HEK293 (cell line): ENCODE measurements at regions not wholly inside any gene's neighbourhood (a gene's known extent, or its start where the extent isn't known, plus 50 kb on each side); places are given as distances from the start of the nearest gene placed in this dataset.

Experiments used
- TRIM28 ChIP-seq: IDR thresholded peaks from 2 replicates; pipeline ENCODE4 v1.6.1; 2011; ENCODE audit warnings: low read length, control low read depth, borderline replicate concordance
- YY1 ChIP-seq: fragments of 450-650 bp; formaldehyde crosslinking; IDR thresholded peaks from 2 replicates; pipeline ENCODE4 v1.5.1; 2018; ENCODE audit warnings: missing biosample characterization, missing genetic modification characterization
- ZBTB21 ChIP-seq: fragments of 450-650 bp; formaldehyde crosslinking; IDR thresholded peaks from 2 replicates; pipeline ENCODE4 v1.5.1; 2017; ENCODE audit warnings: missing biosample characterization, missing genetic modification characterization
- ZNF133 ChIP-seq: fragments of 450-650 bp; formaldehyde crosslinking; IDR thresholded peaks from 2 replicates; pipeline ENCODE4 v1.5.1; 2016; ENCODE audit warnings: missing biosample characterization, missing genetic modification characterization
- ZNF600 ChIP-seq: fragments of 450-650 bp; formaldehyde crosslinking; IDR thresholded peaks from 2 replicates; pipeline ENCODE4 v1.5.1; 2016; ENCODE audit warnings: missing biosample characterization, missing genetic modification characterization
- ZNF626 ChIP-seq: fragments of 450-650 bp; sonication (Bioruptor Pico); formaldehyde crosslinking; IDR thresholded peaks from 2 replicates; pipeline ENCODE4 v1.5.1; 2018; ENCODE audit warnings: missing biosample characterization, missing genetic modification characterization, inconsistent platforms
- ZNF629 ChIP-seq: fragments of 450-650 bp; formaldehyde crosslinking; IDR thresholded peaks from 2 replicates; pipeline ENCODE4 v1.5.1; 2017; ENCODE audit warnings: missing biosample characterization, missing genetic modification characterization
- ZNF792 ChIP-seq: fragments of 450-650 bp; formaldehyde crosslinking; IDR thresholded peaks from 2 replicates; pipeline ENCODE4 v1.5.1; 2016; ENCODE audit warnings: missing biosample characterization, missing genetic modification characterization
- TF ChIP-seq, protein P1 (sequence below): fragments of 450-650 bp; formaldehyde crosslinking; IDR thresholded peaks from 2 replicates; pipeline ENCODE4 v1.5.1; 2016; ENCODE audit warnings: missing biosample characterization, missing genetic modification characterization
- TF ChIP-seq, protein P2 (sequence below): fragments of 450-650 bp; formaldehyde crosslinking; IDR thresholded peaks from 2 replicates; pipeline ENCODE4 v1.5.1; 2016; ENCODE audit warnings: missing biosample characterization, missing genetic modification characterization

GRCh38 chr7:20279979-20280378 is 50.7 kb upstream of the ITGB8 start:
- TF ChIP-seq, protein P1, sequence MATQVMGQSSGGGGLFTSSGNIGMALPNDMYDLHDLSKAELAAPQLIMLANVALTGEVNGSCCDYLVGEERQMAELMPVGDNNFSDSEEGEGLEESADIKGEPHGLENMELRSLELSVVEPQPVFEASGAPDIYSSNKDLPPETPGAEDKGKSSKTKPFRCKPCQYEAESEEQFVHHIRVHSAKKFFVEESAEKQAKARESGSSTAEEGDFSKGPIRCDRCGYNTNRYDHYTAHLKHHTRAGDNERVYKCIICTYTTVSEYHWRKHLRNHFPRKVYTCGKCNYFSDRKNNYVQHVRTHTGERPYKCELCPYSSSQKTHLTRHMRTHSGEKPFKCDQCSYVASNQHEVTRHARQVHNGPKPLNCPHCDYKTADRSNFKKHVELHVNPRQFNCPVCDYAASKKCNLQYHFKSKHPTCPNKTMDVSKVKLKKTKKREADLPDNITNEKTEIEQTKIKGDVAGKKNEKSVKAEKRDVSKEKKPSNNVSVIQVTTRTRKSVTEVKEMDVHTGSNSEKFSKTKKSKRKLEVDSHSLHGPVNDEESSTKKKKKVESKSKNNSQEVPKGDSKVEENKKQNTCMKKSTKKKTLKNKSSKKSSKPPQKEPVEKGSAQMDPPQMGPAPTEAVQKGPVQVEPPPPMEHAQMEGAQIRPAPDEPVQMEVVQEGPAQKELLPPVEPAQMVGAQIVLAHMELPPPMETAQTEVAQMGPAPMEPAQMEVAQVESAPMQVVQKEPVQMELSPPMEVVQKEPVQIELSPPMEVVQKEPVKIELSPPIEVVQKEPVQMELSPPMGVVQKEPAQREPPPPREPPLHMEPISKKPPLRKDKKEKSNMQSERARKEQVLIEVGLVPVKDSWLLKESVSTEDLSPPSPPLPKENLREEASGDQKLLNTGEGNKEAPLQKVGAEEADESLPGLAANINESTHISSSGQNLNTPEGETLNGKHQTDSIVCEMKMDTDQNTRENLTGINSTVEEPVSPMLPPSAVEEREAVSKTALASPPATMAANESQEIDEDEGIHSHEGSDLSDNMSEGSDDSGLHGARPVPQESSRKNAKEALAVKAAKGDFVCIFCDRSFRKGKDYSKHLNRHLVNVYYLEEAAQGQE, result no peak
- TF ChIP-seq, protein P2, sequence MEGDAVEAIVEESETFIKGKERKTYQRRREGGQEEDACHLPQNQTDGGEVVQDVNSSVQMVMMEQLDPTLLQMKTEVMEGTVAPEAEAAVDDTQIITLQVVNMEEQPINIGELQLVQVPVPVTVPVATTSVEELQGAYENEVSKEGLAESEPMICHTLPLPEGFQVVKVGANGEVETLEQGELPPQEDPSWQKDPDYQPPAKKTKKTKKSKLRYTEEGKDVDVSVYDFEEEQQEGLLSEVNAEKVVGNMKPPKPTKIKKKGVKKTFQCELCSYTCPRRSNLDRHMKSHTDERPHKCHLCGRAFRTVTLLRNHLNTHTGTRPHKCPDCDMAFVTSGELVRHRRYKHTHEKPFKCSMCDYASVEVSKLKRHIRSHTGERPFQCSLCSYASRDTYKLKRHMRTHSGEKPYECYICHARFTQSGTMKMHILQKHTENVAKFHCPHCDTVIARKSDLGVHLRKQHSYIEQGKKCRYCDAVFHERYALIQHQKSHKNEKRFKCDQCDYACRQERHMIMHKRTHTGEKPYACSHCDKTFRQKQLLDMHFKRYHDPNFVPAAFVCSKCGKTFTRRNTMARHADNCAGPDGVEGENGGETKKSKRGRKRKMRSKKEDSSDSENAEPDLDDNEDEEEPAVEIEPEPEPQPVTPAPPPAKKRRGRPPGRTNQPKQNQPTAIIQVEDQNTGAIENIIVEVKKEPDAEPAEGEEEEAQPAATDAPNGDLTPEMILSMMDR (tag by site-specific recombination), result no peak
- no peak for TF ChIP-seq ZBTB21
- TF ChIP-seq ZNF629 (tag by site-specific recombination), result no peak
- no peak for TF ChIP-seq ZNF626 (tag by site-specific recombination)
- no peak for TF ChIP-seq ZNF600 (tag by site-specific recombination)
- TF ChIP-seq TRIM28, result no peak
- no peak for TF ChIP-seq ZNF792 (tag by site-specific recombination)
- TF ChIP-seq YY1 (tag by site-specific recombination), result no peak
- TF ChIP-seq ZNF133 (tag by site-specific recombination), result no peak
